22Rv1 (cell line): ENCODE measurements at regions not wholly inside any gene's neighbourhood (a gene's known extent, or its start where the extent isn't known, plus 50 kb on each side); places are given as distances from the start of the nearest gene placed in this dataset.

Experiments
- H3K27ac ChIP-seq: fragments of 450-650 bp; 2 replicates; pipeline ENCODE4 v1.5.1; 2017
- CTCF ChIP-seq: fragments of 450-650 bp; IDR thresholded peaks from 2 replicates; pipeline ENCODE4 v1.5.1; 2017; ENCODE audit warnings: mild to moderate bottlenecking
- ZFX ChIP-seq: fragments of 450-650 bp; IDR thresholded peaks from 2 replicates; pipeline ENCODE4 v1.6.1; 2017; ENCODE audit warnings: antibody characterized with exemption, borderline replicate concordance

GRCh38 chr9:30411571-30411970 lies 1972.9 kb upstream of the ACO1 start:
- no peak overlapping the region for H3K27ac ChIP-seq
- TF ChIP-seq CTCF, result no peak
- no peak for TF ChIP-seq ZFX

- H3K27ac ChIP-seq, result no peak overlapping the region
- TF ChIP-seq CTCF (no peak), ZFX (no peak)
Measured at GRCh38 chr9:30459156-30459555, 1925.3 kb upstream of the ACO1 start.

GRCh38 chr9:30476826-30477225 lies 1907.6 kb upstream of the ACO1 start:
- H3K27ac ChIP-seq, result no peak overlapping the region
- TF ChIP-seq CTCF (no peak), ZFX (no peak)

GRCh38 chr9:30478684-30479083 lies 1905.8 kb upstream of the ACO1 start:
- TF ChIP-seq ZFX, result no peak
- TF ChIP-seq CTCF, result no peak
- H3K27ac ChIP-seq, result no peak overlapping the region

- no peak for TF ChIP-seq CTCF
- TF ChIP-seq ZFX, result no peak
- peak overlapping the region; percentile 68 for H3K27ac ChIP-seq
Measured at GRCh38 chr9:30482499-30482898, 1901.9 kb upstream of the ACO1 start.

- TF ChIP-seq CTCF (no peak), ZFX (no peak)
- no peak overlapping the region for H3K27ac ChIP-seq
Measured at GRCh38 chr9:30484690-30485089, 1899.8 kb upstream of the ACO1 start.

- H3K27ac ChIP-seq, result no peak overlapping the region
- TF ChIP-seq ZFX (no peak), CTCF (no peak)
Measured at GRCh38 chr9:30504502-30504905, 1879.9 kb upstream of the ACO1 start.
